ENCODE measurements at regions not wholly inside any gene's neighbourhood (a gene's known extent, or its start where the extent isn't known, plus 50 kb on each side); places are given as distances from the start of the nearest gene placed in this dataset.

DNA sequence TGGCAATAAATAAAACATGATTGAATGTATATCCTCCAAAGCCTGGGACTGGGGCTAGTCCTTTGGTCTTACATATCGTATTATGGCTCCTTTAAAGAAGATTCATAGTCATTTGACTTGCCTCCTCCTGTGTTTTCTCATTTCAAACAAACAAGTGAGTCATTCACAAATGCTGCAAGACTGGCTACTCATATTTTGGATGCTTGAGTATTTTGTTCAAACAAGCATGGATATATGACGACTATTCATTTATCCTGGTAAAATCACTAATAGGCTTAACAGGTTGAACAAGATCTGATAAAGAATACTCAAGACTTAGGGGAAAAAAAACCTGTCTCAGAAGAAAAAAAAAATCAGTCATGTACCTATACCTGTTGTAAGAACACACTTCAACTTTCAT, 111.1 kb upstream of the CCDC28A start:
- TF ChIP-seq POLR2AphosphoS5 (IDR thresholded peaks at IDR 0.05; ENCODE audit: low read depth, low read length) (no peak), POLR2A (IDR thresholded peaks at IDR 0.05; ENCODE audit: low read depth, low read length) (no peak)
